GM18508 (cell line): ENCODE measurements at regions not wholly inside any gene's neighbourhood (a gene's known extent, or its start where the extent isn't known, plus 50 kb on each side); places are given as distances from the start of the nearest gene placed in this dataset.

Experiments used
- ATAC-seq: cut with Tn5 transposase; IDR thresholded peaks from one replicate; pipeline ENCODE4 v1.9.1; 2021; ENCODE audit warnings: moderate number of reproducible peaks; ENCODE audit not compliant: insufficient read depth, unreplicated experiment

GRCh38 chr20:21936261-21936660 lies 230.8 kb downstream of the PAX1 start:
- ATAC-seq = no peak

GRCh38 chr20:21933526-21933925 lies 228.1 kb downstream of the PAX1 start:
- ATAC-seq = no peak

GRCh38 chr20:21921251-21921650 lies 215.8 kb downstream of the PAX1 start:
- ATAC-seq = no peak

- ATAC-seq = no peak
These were observed 214.7 kb downstream of the PAX1 start for GRCh38 chr20:21920211-21920610.

GRCh38 chr20:21918398-21918797 lies 212.9 kb downstream of the PAX1 start:
- no peak for ATAC-seq

GRCh38 chr20:21902391-21902790 lies 196.9 kb downstream of the PAX1 start:
- no peak for ATAC-seq

- no peak for ATAC-seq
These were observed 196.2 kb downstream of the PAX1 start for GRCh38 chr20:21901470-21902275.

GRCh38 chr20:21900431-21900830 lies 195.0 kb downstream of the PAX1 start:
- ATAC-seq = no peak

GRCh38 chr20:21874921-21875320 lies 169.5 kb downstream of the PAX1 start:
- no peak for ATAC-seq

GRCh38 chr20:21874127-21874526 lies 168.7 kb downstream of the PAX1 start:
- no peak for ATAC-seq

- ATAC-seq = no peak
These were observed 167.8 kb downstream of the PAX1 start for GRCh38 chr20:21873291-21873690.

- no peak for ATAC-seq
These were observed 162.3 kb downstream of the PAX1 start for GRCh38 chr20:21867811-21868210.

GRCh38 chr20:21867353-21867752 lies 161.9 kb downstream of the PAX1 start:
- ATAC-seq = no peak

- ATAC-seq = no peak
These were observed 157.5 kb downstream of the PAX1 start for GRCh38 chr20:21862956-21863355.

- no peak for ATAC-seq
These were observed 156.9 kb downstream of the PAX1 start for GRCh38 chr20:21862259-21862946.

- no peak for ATAC-seq
These were observed 135.5 kb downstream of the PAX1 start for GRCh38 chr20:21840991-21841390.

- ATAC-seq = no peak
These were observed 134.5 kb downstream of the PAX1 start for GRCh38 chr20:21839982-21840381.

- ATAC-seq = no peak
These were observed 130.9 kb downstream of the PAX1 start for GRCh38 chr20:21836346-21836745.

- ATAC-seq = no peak
These were observed 129.6 kb downstream of the PAX1 start for GRCh38 chr20:21835042-21835441.

- ATAC-seq = no peak
These were observed 127.2 kb downstream of the PAX1 start for GRCh38 chr20:21832442-21833385.

- ATAC-seq = no peak
These were observed 121.5 kb downstream of the PAX1 start for GRCh38 chr20:21826976-21827375.
